Left lung (tissue), 4 donors: ENCODE measurements at regions not wholly inside any gene's neighbourhood (a gene's known extent, or its start where the extent isn't known, plus 50 kb on each side); places are given as distances from the start of the nearest gene placed in this dataset.

ENCODE experiments used
- ATAC-seq: fragments of 200-7000 bp; cut with Tn5 transposase; one replicate; pipeline ENCODE4 v1.9.1; 2020; ENCODE audit warnings: moderate library complexity
- DNase-seq, 4 donors: peaks; one replicate each; pipeline ENCODE4 v3.0.0-alpha.2; 2013 to 2020
- H3K27ac ChIP-seq, 2 donors: fragments of 200-600 bp; sonication (generic) in 1 of 2; one replicate each; pipeline versions ENCODE4 v1.5.0 to v1.8.0; 2020 to 2021
- H3K27me3 ChIP-seq, 2 donors: fragments of 200-600 bp; sonication (generic) in 1 of 2; one replicate each; pipeline versions ENCODE4 v1.5.0 to v1.8.0; 2020 to 2021
- H3K36me3 ChIP-seq, 2 donors: fragments of 200-600 bp; sonication (generic) in 1 of 2; one replicate each; pipeline versions ENCODE4 v1.5.0 to v1.8.0; 2020 to 2021
- H3K4me1 ChIP-seq, 2 donors: fragments of 200-600 bp; one replicate each; pipeline ENCODE4 v1.8.0; 2021
- H3K4me3 ChIP-seq, 2 donors: fragments of 200-600 bp; sonication (generic) in 1 of 2; one replicate each; pipeline versions ENCODE4 v1.5.0 to v1.8.0; 2020 to 2021; ENCODE audit warnings: mild to moderate bottlenecking in 1 of 2
- H3K9me3 ChIP-seq, 2 donors: fragments of 200-600 bp; sonication (generic) in 1 of 2; one replicate each; pipeline versions ENCODE4 v1.5.0 to v1.8.0; 2020 to 2021
- CTCF ChIP-seq, 2 donors: fragments of 200-600 bp; sonication (generic) in 1 of 2; IDR thresholded peaks; one replicate each; pipeline versions ENCODE4 v1.5.0 to v1.8.0; 2021; ENCODE audit warnings: antibody characterized with exemption in 2 of 2
- intact Hi-C, 2 donors: fragments of 100-400 bp; cut with DNase I; formaldehyde crosslinking; loops; one replicate each; pipeline versions ENCODE4 v1.11.2 to v1.14.2; 2022
- donor health status: DM: no; HTN: yes; CAD: no.
- donor health status: DM: no; HTN: no; CAD: no.

GRCh38 chrX:14232688-14233087, 203.0 kb upstream of the GEMIN8 start:
- Histone ChIP-seq H3K27ac (no peak overlapping the region), H3K4me1 (no peaks in the 10 kb centered on the region), H3K27me3 (no peaks in the 10 kb centered on the region), H3K9me3 (no peaks in the 10 kb centered on the region), H3K4me3 (no peak overlapping the region), H3K36me3 (no peaks in the 10 kb centered on the region)
- no peak for TF ChIP-seq CTCF (IDR thresholded peaks at IDR 0.05)
- DNase-seq (no peak), ATAC-seq (no peak)
- intact Hi-C loops = no loop called here

- H3K27me3 ChIP-seq = no peaks in the 10 kb centered on the region
- DNase-seq (no peak), ATAC-seq (no peak)
- H3K9me3 ChIP-seq = no peaks in the 10 kb centered on the region
- intact Hi-C loops = no loop called here
- H3K4me3 ChIP-seq = no peak overlapping the region
- TF ChIP-seq CTCF (IDR thresholded peaks at IDR 0.05) = no peak
- H3K27ac ChIP-seq = no peak overlapping the region
- no peaks in the 10 kb centered on the region for H3K4me1 ChIP-seq
- H3K36me3 ChIP-seq = no peaks in the 10 kb centered on the region
Measured at GRCh38 chrX:14228611-14229010, 198.9 kb upstream of the GEMIN8 start.

- TF ChIP-seq CTCF (IDR thresholded peaks at IDR 0.05) = no peak
- Histone ChIP-seq H3K4me3 (no peak overlapping the region), H3K36me3 (no peaks in the 10 kb centered on the region), H3K27ac (no peak overlapping the region), H3K9me3 (no peaks in the 10 kb centered on the region), H3K27me3 (no peaks in the 10 kb centered on the region), H3K4me1 (no peaks in the 10 kb centered on the region)
- intact Hi-C loops = no loop called here
- ATAC-seq (no peak), DNase-seq (no peak)
Measured at GRCh38 chrX:14220386-14220944, 190.8 kb upstream of the GEMIN8 start.

GRCh38 chrX:14209034-14209433, 179.3 kb upstream of the GEMIN8 start:
- DNase-seq = no peak
- H3K4me3 ChIP-seq = no peak overlapping the region
- intact Hi-C loops = no loop called here
- H3K36me3 ChIP-seq = no peaks in the 10 kb centered on the region
- H3K27ac ChIP-seq = no peak overlapping the region
- TF ChIP-seq CTCF (IDR thresholded peaks at IDR 0.05) = no peak
- H3K4me1 ChIP-seq = no peaks in the 10 kb centered on the region
- H3K27me3 ChIP-seq = no peaks in the 10 kb centered on the region
- H3K9me3 ChIP-seq = no peaks in the 10 kb centered on the region
- no peak for ATAC-seq

GRCh38 chrX:14194711-14195110, 165.0 kb upstream of the GEMIN8 start:
- Histone ChIP-seq H3K27me3 (no peaks in the 10 kb centered on the region), H3K27ac (no peak overlapping the region), H3K36me3 (no peaks in the 10 kb centered on the region), H3K9me3 (peaks cover 0 to 2% of the 10 kb centered on the region in 2 donors), H3K4me3 (no peak overlapping the region), H3K4me1 (no peaks in the 10 kb centered on the region)
- no peak for DNase-seq
- TF ChIP-seq CTCF (IDR thresholded peaks at IDR 0.05) = no peak
- ATAC-seq = no peak
- intact Hi-C loops = no loop called here
